ENCODE measurements at regions not wholly inside any gene's neighbourhood (a gene's known extent, or its start where the extent isn't known, plus 50 kb on each side); places are given as distances from the start of the nearest gene placed in this dataset.

- TF ChIP-seq CTCF (IDR thresholded peaks at IDR 0.05; ENCODE audit: low read depth, low read length, missing control alignments), result no peak
- no peak for DNase-seq (ENCODE audit: low read depth)
- H3K4me3 ChIP-seq (ENCODE audit: low read depth, low read length), result no peak overlapping the region
These were observed 684.7 kb upstream of the SLITRK5 start for GRCh38 chr13:86986448-86986847.

- no peak for DNase-seq (ENCODE audit: low read depth)
- no peak overlapping the region for H3K4me3 ChIP-seq (ENCODE audit: low read depth, low read length)
- no peak for TF ChIP-seq CTCF (IDR thresholded peaks at IDR 0.05; ENCODE audit: low read depth, low read length, missing control alignments)
These were observed 678.9 kb upstream of the SLITRK5 start for GRCh38 chr13:86992251-86992650.

DNA sequence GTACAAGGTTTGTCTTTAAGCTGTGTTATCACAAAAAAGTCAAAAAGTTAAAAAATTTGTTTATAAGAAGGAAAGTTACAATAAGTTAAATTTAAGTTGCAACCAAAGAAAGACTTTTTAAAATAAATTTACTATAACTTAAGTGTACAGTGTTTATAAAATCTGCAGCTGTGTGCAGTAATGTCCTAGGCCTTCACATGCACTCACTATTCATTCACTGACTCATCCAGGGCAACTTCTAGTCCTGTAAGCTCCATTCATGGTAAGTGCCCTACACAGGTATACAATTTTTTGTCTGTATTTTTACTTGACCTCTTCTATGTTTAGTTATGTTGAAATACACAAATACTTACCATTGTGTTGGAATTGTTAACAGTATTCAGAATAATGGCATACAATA, 667.9 kb upstream of the SLITRK5 start:
- DNase-seq (ENCODE audit: low read depth), result no peak
- no peak for TF ChIP-seq CTCF (IDR thresholded peaks at IDR 0.05; ENCODE audit: low read depth, low read length, missing control alignments)
- no peak overlapping the region for H3K4me3 ChIP-seq (ENCODE audit: low read depth, low read length)

DNA sequence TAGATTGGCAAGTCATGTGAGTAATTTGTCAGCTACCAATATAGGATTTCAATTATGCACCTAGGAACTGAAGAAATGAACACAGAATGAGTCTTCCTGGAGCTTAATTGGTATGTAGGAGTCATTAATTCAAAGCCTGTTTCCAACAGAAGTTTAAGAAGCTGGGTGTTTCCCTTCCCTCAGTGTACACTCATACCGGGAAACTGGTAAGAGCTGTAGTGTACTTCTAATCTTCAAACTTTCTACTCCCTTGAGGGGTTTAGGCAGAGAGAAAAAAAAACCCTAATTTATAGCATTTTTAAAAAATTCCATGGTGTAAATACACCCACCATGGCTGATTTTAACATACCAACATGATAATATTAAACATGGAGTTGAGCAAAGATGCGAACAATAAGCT, 665.7 kb upstream of the SLITRK5 start:
- no peak for DNase-seq (ENCODE audit: low read depth)
- no peak for TF ChIP-seq CTCF (IDR thresholded peaks at IDR 0.05; ENCODE audit: low read depth, low read length, missing control alignments)
- no peak overlapping the region for H3K4me3 ChIP-seq (ENCODE audit: low read depth, low read length)

DNA sequence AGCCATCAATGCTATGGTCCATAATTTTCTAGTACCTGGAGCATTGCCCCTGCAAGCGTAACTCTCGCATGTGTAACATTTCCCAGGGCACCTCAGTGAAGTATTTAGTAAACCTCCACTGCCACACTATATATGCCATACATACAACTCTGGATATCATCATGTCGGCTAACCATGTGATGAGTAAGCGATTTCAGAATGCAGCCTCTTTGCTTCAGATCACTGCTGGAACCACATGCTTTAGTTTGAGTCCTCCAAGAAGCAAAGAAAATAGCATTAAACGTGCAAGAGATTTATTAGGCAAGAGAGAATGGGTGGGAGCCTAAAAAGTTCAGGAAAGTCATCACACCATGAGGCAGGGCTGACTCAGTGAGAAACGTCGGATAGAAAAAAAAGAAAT, 635.6 kb upstream of the SLITRK5 start:
- no peak for TF ChIP-seq CTCF (IDR thresholded peaks at IDR 0.05; ENCODE audit: low read depth, low read length, missing control alignments)
- no peak for DNase-seq (ENCODE audit: low read depth)
- no peak overlapping the region for H3K4me3 ChIP-seq (ENCODE audit: low read depth, low read length)

DNA sequence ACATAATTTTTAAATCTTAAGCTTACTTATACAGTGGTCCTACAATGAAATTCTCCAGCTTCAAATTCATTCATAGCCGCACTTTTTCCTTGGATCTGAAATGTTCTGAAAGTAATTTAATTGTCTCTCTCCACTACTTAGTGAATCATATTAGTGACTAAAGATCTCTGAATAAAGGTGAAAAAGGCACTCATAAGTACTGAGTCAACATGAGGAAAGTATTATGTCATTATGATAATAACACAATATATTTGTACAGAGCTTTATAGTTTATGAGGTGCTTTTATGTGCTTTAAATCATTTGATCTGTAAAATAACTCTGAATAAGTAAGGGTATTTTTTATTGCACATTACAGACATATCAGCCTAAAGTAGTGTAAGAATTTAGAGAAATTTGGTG, 628.2 kb upstream of the SLITRK5 start:
- no peak for TF ChIP-seq CTCF (IDR thresholded peaks at IDR 0.05; ENCODE audit: low read depth, low read length, missing control alignments)
- DNase-seq (ENCODE audit: low read depth), result no peak
- no peak overlapping the region for H3K4me3 ChIP-seq (ENCODE audit: low read depth, low read length)

DNA sequence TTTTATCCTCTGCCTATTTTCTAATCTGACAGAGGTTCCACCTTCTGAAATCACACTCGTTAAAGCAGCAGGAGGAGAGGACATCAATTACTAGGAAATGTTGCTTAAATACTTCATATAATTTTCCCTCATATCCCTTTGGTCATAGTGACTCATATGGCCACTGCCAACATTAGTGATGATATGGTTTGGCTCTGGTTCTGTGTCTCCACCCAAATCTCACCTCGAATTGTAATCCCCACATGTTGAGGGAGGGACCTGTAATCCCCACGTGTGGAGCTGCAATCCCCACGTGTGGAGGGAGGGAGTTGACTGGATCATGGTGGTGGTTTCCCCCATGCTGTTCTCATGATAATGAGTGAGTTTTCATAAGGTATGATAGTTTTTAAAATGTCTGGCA, 618.4 kb upstream of the SLITRK5 start:
- no peak overlapping the region for H3K4me3 ChIP-seq (ENCODE audit: low read depth, low read length)
- TF ChIP-seq CTCF (IDR thresholded peaks at IDR 0.05; ENCODE audit: low read depth, low read length, missing control alignments), result no peak
- DNase-seq (ENCODE audit: low read depth), result no peak
